Gastroesophageal sphincter (tissue), 4 donors: ENCODE measurements at regions not wholly inside any gene's neighbourhood (a gene's known extent, or its start where the extent isn't known, plus 50 kb on each side); places are given as distances from the start of the nearest gene placed in this dataset.

ENCODE experiments used
- ATAC-seq: fragments of 150-250 bp; one replicate; pipeline ENCODE4 v1.9.1; 2016; ENCODE audit warnings: mild to moderate bottlenecking, moderate library complexity
- H3K27ac ChIP-seq, 4 donors: fragments of 200-600 bp; sonication (generic) in 3 of 4; 1 replicate in 3 of 4; 2 replicates in 1 of 4; pipeline ENCODE4 v1.5.1; 2016 to 2019
- H3K27me3 ChIP-seq: fragments of 200-600 bp; sonication (generic); one replicate; pipeline ENCODE4 v1.5.1; 2019
- H3K36me3 ChIP-seq, 2 donors: fragments of 200-600 bp; sonication (generic); one replicate each; pipeline ENCODE4 v1.5.1; 2019; ENCODE audit warnings: control low read depth in 1 of 2
- H3K4me1 ChIP-seq, 3 donors: fragments of 200-600 bp; sonication (generic); 1 replicate in 2 of 3; 2 replicates in 1 of 3; pipeline ENCODE4 v1.5.1; 2016 to 2019; ENCODE audit warnings: control low read depth in 2 of 3
- H3K4me3 ChIP-seq, 2 donors: fragments of 200-600 bp; sonication (generic); one replicate each; pipeline ENCODE4 v1.5.1; 2019; ENCODE audit warnings: mild to moderate bottlenecking in 1 of 2, moderate library complexity in 1 of 2
- H3K9me3 ChIP-seq, 3 donors: fragments of 200-600 bp; sonication (generic); one replicate each; pipeline ENCODE4 v1.5.1; 2017 to 2019; ENCODE audit warnings: control low read depth in 2 of 3
- EP300 ChIP-seq: sonication (generic); formaldehyde crosslinking; IDR thresholded peaks from one replicate; pipeline ENCODE4 v1.6.1; 2017; ENCODE audit warnings: antibody characterized with exemption, mild to moderate bottlenecking
- POLR2A ChIP-seq, 2 donors: fragments of 450-650 bp; IDR thresholded peaks; one replicate each; pipeline ENCODE4 v1.6.1; 2017; ENCODE audit warnings: antibody characterized with exemption in 2 of 2, mild to moderate bottlenecking in 2 of 2, moderate library complexity in 1 of 2
- POLR2AphosphoS5 ChIP-seq: sonication (generic); formaldehyde crosslinking; IDR thresholded peaks from one replicate; pipeline ENCODE4 v1.6.1; 2017; ENCODE audit warnings: antibody characterized with exemption
- WGBS, 2 donors: methylation state at CpG; one replicate each; pipeline ENCODE4 v1.1.5; 2018; ENCODE audit warnings: low coverage in 1 of 2; 5-methylcytosine and 5-hydroxymethylcytosine counted together
- TF ChIP-seq, protein P1 (sequence below), 4 experiments: fragments of 200-600 bp in 2 of 4; fragments of 450-650 bp in 2 of 4; sonication (generic) in 1 of 4; IDR thresholded peaks; one replicate each; pipeline ENCODE4 v1.5.1; 2017 to 2019; ENCODE audit warnings: antibody characterized with exemption in 4 of 4, mild to moderate bottlenecking in 2 of 4, moderate library complexity in 2 of 4

DNA sequence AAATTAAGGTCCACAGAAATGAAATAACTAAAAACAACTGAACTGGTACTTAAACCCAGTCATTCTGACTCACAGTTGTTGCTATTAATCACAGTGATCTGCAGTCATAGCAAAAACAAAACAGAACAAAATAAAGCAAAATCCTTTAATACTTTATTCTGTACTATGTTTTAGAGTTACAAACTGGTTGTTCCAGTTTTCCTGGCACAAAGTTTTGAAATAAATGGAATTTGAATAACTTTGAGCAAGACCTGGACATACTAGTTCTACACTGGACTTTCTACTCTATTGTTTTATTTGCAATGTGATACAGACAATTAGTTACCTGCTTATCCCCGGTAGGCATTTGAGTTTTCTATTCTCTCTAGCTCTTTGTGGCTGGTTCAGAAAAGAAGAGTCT, 147.9 kb downstream of the DMRT2 start:
- H3K4me3 ChIP-seq = no peak overlapping the region
- ATAC-seq = peak; percentile 28
- no peak overlapping the region for H3K27ac ChIP-seq
- no peaks in the 10 kb centered on the region for H3K36me3 ChIP-seq
- TF ChIP-seq POLR2A (IDR thresholded peaks at IDR 0.05) (no peak), POLR2AphosphoS5 (no peak), EP300 (no peak)
- TF ChIP-seq, protein P1, sequence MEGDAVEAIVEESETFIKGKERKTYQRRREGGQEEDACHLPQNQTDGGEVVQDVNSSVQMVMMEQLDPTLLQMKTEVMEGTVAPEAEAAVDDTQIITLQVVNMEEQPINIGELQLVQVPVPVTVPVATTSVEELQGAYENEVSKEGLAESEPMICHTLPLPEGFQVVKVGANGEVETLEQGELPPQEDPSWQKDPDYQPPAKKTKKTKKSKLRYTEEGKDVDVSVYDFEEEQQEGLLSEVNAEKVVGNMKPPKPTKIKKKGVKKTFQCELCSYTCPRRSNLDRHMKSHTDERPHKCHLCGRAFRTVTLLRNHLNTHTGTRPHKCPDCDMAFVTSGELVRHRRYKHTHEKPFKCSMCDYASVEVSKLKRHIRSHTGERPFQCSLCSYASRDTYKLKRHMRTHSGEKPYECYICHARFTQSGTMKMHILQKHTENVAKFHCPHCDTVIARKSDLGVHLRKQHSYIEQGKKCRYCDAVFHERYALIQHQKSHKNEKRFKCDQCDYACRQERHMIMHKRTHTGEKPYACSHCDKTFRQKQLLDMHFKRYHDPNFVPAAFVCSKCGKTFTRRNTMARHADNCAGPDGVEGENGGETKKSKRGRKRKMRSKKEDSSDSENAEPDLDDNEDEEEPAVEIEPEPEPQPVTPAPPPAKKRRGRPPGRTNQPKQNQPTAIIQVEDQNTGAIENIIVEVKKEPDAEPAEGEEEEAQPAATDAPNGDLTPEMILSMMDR (IDR thresholded peaks at IDR 0.05) = no peak
- WGBS, 2 donors = 43 to 89% methylated on average over 1 of the region's 1 CpG
- H3K4me1 ChIP-seq = no peaks in the 10 kb centered on the region
- no peaks in the 10 kb centered on the region for H3K27me3 ChIP-seq
- H3K9me3 ChIP-seq = no peaks in the 10 kb centered on the region

DNA sequence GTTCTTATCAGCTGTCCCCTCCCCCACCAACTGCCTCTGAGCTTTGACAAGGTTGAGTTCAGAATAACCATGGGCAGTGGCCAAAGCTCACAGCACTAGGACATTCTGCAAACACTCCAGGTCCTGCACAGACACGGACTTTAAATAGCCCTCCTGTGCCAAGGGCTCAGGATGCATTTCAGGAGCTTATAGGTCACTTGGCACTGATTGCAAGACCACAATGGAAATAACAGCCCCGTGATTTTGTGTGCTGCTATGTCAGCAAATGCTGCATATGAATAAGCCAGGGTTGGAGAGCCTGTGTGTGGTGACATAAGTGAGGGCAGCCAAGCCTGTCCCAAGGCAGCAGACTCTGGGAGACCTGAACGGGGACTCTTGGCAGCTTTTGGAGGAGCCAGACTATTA, 150.7 kb downstream of the DMRT2 start:
- WGBS, 2 donors = 17 to 33% methylated on average over 1 to 2 of the region's 3 CpGs
- no peaks in the 10 kb centered on the region for H3K27me3 ChIP-seq
- H3K4me1 ChIP-seq = no peaks in the 10 kb centered on the region
- ATAC-seq = no peak
- H3K27ac ChIP-seq = no peak overlapping the region
- TF ChIP-seq POLR2AphosphoS5 = no peak
- TF ChIP-seq EP300 = no peak
- TF ChIP-seq POLR2A (IDR thresholded peaks at IDR 0.05) = no peak
- TF ChIP-seq, protein P1 (IDR thresholded peaks at IDR 0.05) = no peak
- no peak overlapping the region for H3K4me3 ChIP-seq
- no peaks in the 10 kb centered on the region for H3K36me3 ChIP-seq
- H3K9me3 ChIP-seq = no peaks in the 10 kb centered on the region

DNA sequence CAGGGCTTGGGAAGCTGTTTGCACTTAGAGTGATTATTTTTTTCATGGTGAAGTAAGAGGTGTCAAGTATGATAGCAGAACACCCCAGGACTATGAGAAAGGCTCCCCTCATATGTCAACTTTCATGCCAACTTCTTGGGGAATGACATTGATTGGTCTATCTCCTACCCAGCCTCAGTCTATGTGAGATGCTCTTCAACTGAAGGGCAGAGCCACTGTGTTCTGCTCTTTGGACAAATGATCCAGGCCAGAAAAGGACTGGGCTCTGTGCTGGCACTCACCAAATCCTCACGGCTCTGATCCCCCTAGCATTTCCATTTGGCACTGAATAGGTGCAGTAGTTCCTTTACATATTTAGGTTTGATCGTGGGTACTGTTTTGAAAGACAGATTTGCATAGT, 151.1 kb downstream of the DMRT2 start:
- TF ChIP-seq POLR2A (IDR thresholded peaks at IDR 0.05) (no peak), EP300 (no peak), POLR2AphosphoS5 (no peak)
- TF ChIP-seq, protein P1 (IDR thresholded peaks at IDR 0.05) = no peak
- Histone ChIP-seq H3K4me3 (no peak overlapping the region), H3K9me3 (no peaks in the 10 kb centered on the region), H3K27ac (no peak overlapping the region), H3K27me3 (no peaks in the 10 kb centered on the region), H3K4me1 (no peaks in the 10 kb centered on the region), H3K36me3 (no peaks in the 10 kb centered on the region)
- 44 to 56% methylated on average over 2 of the region's 2 CpGs for WGBS, 2 donors
- no peak for ATAC-seq

DNA sequence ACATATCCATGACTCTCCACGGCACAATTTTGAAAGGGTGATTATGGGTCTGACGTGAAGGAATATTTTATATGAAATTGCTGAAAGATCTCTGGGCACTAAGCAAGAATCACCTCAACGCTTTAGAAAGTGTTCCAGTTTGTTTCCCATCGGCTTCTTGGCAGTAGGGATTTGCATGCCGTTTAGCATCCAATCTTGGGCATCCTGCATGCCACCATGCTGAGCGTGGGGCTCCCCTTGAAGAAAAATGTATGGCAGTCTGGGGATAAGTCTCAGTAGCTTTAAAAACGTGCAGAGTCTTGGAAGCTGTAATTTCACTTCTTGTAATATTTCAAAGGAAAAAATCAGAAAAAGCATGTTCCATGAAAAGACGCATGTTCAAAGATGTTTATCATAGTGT, 151.7 kb downstream of the DMRT2 start:
- WGBS, 2 donors = 67 to 72% methylated on average over 7 to 8 of the region's 8 CpGs
- no peak for TF ChIP-seq EP300
- TF ChIP-seq, protein P1 (IDR thresholded peaks at IDR 0.05) = no peak
- ATAC-seq = no peak
- Histone ChIP-seq H3K36me3 (no peaks in the 10 kb centered on the region), H3K27ac (no peak overlapping the region), H3K27me3 (no peaks in the 10 kb centered on the region), H3K9me3 (no peaks in the 10 kb centered on the region), H3K4me3 (no peak overlapping the region), H3K4me1 (no peaks in the 10 kb centered on the region)

DNA sequence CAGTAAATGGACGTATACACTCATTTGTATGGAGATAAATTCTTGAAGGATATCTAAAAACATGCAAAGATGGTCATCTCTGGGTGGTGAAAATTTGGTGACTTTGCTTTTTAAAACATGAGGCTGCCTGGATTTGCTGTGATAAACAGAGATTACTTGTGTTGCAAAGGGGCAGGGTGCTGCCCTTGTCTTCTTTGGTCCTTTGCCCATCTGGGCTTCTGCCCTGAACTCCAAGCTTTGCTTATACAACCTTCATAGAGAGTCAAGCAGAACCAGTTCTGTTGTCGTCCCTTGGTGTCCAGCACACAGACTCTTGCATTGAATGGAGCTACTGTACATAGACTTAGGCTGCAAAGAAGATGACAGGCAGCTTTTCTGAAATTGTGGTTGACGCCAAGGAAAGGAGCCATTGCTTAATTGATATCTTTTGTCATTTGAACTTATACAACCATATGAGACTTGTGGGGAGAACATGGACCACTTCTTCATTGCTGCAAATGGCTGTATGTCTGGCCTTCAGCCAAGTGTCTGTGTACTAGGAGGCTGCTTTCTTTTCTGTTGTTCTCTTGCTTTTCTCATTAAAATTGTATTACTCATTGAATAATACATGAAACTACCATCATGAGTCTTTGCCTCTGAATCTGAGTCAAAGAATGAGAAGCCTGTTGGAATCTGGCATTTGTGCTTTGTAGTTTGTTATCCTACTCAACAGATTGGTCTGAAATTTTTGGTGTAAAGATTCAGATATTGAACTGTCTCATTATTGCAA, 152.5 kb downstream of the DMRT2 start:
- no peak for ATAC-seq
- H3K9me3 ChIP-seq = no peaks in the 10 kb centered on the region
- WGBS, 2 donors = 50 to 54% methylated on average over 2 to 3 of the region's 3 CpGs

More for the DNA sequence above, 152.5 kb downstream of the DMRT2 start:
- Histone ChIP-seq H3K4me3 (no peak overlapping the region), H3K4me1 (no peaks in the 10 kb centered on the region), H3K27me3 (no peaks in the 10 kb centered on the region), H3K36me3 (no peaks in the 10 kb centered on the region), H3K27ac (no peak overlapping the region)
- TF ChIP-seq POLR2A (IDR thresholded peaks at IDR 0.05) (no peak), EP300 (no peak), POLR2AphosphoS5 (no peak)
- TF ChIP-seq, protein P1 (IDR thresholded peaks at IDR 0.05) = no peak
